HG03097 (cell line): ENCODE measurements at regions not wholly inside any gene's neighbourhood (a gene's known extent, or its start where the extent isn't known, plus 50 kb on each side); places are given as distances from the start of the nearest gene placed in this dataset.
A peak's percentile ranks its signal among the peaks of the same experiment; 100 is the strongest.

Source experiments
- ATAC-seq: cut with Tn5 transposase; IDR thresholded peaks from one replicate; pipeline ENCODE4 v1.9.1; 2021; ENCODE audit not compliant: unreplicated experiment, low FRiP score

DNA sequence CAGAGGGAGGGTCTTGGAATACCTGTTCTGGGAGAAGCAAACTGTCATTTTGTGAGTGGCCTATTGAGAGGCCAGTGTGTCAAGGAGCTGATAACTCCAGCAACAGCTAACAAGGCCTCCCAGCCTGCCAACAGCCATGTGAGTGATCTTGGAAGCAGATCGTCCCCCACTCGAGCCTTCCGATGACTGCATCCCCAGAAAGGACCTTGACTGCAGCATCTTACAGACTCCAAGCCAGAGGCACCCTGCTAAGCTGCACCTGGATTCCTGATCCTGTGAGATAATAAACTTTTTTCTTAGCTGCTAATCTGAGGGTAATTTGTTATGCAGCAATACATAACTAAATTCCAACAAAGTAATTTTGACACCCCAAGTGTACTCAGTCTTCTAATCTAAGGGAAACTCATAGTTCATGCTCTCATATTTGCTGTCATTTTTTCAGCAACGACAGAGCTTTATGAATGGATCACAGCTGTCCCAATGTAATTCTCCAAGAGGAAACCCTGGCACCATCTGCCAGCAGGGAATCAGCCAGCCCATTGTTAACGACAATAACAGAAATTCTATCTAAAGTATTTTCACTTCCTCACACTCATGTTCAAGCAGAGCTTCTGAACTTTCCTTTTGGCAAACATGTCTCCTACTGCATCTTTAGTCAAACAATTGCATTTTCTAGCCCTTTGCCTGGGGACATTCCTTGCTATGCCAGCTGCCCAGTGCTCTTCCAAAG is 470.2 kb upstream of the BTBD3 start:
- ATAC-seq = no peak

DNA sequence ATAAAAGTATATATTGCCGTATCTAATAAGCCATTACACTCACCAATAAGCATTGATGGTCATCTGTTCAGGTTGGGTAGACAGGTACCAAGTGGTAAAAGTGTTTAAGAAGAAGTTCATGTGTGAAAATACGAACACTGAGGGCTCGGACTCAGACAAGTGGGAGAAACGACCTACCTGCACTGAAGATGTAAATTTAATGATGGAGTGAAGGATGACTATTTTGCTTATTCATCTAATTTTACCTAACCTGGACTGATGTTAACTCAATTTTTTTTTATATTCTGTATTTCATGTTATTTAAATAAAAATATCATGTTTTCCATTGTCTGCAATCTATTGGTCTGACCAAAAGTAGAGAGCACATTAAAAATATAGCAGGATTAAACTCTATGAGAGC is 469.1 kb upstream of the BTBD3 start:
- ATAC-seq = no peak

- ATAC-seq = no peak
Observed at GRCh38 chr20:11451793-11452291, 465.9 kb upstream of the BTBD3 start.

- no peak for ATAC-seq
Observed at GRCh38 chr20:11452326-11452725, 465.4 kb upstream of the BTBD3 start.

GRCh38 chr20:11453430-11453829 is 464.3 kb upstream of the BTBD3 start:
- ATAC-seq = no peak

DNA sequence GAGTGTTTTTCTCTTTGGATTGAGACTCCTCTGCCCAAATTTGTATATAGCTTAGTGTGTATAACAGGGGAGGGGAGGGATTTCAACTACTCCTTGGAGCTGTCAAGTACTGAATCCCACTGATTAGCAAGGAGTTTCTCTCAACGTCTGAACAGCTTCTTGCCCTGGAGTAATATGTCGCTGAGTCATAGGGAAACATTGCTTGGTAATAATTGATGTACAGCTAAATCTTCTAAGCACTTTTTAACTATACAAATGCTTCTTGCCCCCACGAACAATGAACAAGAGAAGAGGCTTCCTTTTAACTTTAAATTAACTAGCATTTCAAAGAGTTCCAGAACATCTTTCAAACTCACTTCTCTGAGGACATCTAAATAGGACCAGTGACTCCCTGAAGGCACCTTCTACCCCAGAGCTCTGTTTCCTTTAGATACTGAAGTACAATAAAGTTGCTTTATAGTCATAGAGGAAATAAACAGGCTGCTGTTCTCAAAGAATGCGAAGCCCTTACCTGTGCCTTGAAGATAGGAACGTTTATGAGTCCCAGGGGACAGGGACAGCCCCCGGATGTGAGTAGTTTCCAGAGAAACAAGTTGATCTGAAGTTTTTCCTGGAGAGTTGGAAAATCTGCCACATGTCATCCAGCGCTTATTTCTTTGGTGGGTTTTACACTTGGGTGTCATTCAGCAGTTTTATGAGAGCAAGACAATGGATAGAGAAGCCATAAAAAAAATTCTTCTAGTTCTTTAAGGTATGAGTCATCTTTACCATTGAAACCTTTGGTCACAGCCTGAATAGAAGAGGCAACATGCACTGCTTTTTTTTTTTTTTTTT is 462.5 kb upstream of the BTBD3 start:
- ATAC-seq = peak; percentile 42

DNA sequence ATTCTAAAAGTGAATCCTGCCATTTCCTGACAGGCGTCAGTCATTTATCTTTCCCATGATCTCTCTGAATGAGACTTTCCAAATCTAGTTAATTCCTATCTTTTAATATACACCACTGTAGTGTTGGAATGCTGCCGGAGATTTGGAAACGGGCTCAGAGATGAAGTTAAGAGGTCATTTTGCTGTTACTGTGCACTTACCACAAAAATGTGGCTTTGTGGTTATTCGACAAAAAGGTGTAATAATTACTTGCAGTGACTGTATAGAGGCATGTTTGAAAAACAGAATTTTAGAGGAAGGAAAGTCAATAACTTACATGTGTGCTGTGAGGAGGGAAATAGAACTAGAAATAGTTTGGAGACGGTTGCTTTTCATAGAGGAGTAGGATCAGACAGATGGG is 460.2 kb upstream of the BTBD3 start:
- no peak for ATAC-seq

- ATAC-seq = no peak
Observed at GRCh38 chr20:11459090-11459890, 458.4 kb upstream of the BTBD3 start.

- ATAC-seq = no peak
Observed at GRCh38 chr20:11467436-11467835, 450.3 kb upstream of the BTBD3 start.

DNA sequence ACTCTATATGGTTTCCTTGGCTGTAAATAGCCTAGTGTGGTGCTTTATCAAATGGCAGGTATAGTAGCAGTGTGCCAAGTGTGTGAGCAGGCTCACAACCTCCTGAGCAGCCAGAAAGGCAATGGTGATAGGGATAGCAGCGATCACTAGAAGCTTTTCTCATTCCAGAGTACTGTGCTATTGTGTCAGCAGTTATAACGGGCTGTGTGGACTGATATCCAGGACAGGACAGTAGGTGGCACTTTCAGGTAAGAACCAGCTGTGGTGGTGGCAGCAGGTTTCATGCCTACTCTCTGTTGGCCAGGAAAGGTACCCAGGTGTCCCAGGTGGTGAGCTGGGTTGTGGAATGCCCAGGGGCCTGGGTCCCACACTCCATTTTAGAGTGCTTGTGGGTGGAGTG is 448.8 kb upstream of the BTBD3 start:
- ATAC-seq = no peak

DNA sequence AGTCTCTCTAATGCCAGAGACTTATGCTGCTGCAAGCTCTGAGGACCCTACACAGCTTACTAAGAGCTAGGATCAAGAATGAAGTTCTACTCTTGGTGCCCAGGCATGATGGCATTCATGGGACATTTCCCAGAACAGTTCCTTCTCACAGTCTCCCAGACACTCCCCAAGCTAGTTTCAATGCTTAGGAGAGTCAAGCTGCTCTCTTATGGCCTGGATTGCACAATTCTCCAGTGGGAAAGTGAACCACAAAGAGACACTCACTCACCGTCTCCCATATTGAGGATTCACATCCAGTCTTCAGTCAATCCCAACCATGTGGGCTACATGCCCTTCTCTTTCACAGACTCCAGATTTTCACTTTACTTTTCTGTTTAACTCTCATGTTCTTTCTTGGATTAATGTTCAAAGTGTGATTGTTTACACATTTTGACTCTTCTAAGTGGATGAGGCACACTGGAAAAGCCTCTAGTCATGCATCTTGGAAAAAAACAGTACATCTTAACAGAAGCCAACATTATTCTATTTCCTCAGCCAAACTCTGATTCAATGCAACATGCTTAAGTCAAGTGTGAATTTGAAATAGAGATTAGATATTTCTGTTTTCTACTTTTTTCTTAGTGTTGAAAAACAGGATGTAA is 447.8 kb upstream of the BTBD3 start:
- ATAC-seq = no peak

GRCh38 chr20:11473983-11474382 is 443.7 kb upstream of the BTBD3 start:
- ATAC-seq = no peak

DNA sequence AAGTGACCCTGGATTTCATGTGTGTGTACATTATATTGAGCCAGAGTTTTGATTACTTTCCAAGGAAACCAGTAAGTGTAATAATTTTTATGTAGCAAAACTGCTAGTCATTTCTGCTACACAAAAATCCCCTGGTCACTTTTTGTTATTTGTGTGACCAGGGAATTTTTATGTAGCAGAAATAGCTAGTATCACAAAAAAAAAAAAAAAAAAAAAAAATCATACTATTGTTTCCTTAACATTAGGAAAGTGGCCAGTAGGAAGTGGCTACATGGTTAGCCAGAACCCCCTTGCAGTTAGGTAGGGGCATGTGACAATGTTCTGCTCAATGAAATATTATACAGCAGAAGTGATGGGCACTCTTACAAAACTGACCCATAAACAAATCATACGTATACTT is 434.0 kb upstream of the BTBD3 start:
- ATAC-seq = no peak

DNA sequence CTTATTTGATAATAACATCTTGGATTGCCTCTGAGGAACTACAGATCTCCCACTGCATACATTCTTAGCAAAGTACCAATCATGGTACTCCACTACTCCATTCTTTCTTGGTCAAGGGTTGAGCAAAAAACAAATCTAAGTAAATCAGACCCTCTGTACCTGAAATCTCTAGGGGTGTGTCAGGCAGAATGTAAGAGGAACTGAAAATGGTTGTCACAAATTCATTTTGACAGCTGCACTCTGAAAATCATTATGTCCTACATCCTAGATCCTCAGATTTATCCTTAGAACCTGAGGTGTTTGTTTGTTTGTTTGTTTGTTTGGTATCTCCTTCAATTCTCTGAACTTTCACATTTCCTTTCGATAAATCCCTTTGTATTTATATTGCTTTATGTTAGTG is 433.2 kb upstream of the BTBD3 start:
- no peak for ATAC-seq

DNA sequence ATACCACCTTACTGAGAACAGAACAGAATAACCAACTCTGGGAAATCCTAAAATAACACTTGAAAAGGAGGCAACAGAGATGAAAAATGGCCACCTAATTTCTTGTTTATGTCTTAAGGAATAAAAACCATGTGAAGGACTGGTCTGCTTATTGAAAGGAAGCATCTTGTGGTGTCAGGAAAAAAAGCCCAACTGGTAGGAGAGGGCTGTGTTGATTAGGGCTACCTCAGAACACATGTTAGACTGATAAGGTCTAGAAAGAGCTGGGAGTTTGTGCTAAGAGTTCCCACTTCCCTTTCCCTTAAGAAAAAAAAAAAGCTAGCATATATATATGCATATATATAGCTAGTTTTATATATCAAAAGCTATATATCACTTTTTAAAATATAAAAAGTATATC is 425.3 kb upstream of the BTBD3 start:
- ATAC-seq = no peak

GRCh38 chr20:11492846-11493245 is 424.8 kb upstream of the BTBD3 start:
- ATAC-seq = no peak

DNA sequence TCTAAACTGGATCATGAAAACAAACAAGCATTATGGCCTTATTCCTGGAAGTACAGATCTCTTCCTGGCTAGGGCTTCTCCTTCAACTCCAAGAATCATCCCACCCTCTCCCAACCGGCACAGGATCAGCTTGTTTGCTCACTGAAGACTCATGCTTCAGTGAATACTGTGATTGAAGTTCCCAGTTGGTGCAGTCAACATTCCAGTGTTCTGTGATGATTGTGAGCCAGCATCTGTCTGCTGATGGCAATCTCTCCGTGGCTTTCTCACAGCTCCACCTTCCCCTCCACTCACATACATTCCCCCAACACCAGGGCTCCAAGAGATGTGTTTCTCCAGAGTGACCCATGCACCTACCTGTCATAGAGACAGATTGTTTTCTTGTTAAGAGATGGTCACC is 421.3 kb upstream of the BTBD3 start:
- no peak for ATAC-seq

DNA sequence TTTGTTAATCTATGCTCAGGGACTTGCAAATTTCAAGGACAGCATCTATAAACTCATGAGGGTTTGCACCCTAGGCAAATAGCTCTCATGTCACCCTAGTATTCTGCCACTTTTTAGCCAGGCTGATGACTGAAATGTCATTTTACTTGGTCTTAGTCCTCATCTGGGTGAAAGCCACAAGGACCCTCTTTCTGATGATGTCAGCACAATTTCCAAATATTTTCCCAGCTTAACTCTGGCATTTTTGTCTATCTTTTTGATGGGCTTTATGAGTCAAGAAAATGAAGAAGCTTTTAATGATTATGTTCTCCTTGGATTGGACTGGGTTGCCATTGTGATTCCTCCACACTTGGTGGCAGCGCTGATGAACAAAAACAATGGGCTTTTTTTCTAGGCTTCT is 420.1 kb upstream of the BTBD3 start:
- ATAC-seq = no peak

- ATAC-seq = no peak
Observed at GRCh38 chr20:11499101-11499634, 418.5 kb upstream of the BTBD3 start.

DNA sequence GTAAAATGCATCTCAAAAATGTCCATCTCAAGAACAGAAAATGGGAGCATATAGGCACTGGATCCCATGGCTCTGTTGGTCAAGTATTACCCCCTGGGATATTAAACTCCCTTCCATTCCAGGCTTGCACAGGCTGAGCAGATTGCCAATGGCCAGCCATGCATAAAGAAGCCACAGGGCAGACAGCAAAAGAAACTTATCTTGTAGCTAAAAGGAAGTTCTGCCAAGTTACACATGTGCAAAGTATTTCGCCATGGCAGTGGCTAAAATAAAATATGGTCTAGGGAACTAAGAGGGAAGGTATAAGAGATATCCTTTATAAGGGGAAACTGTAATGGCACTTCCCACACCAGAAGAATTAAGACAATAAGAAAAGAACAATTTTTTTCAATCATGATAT is 415.6 kb upstream of the BTBD3 start:
- ATAC-seq = no peak
